ENCODE measurements at regions not wholly inside any gene's neighbourhood (a gene's known extent, or its start where the extent isn't known, plus 50 kb on each side); places are given as distances from the start of the nearest gene placed in this dataset.

- no peak for DNase-seq (ENCODE audit: low read depth)
Observed at GRCh38 chr2:103959174-103960128, 894.5 kb upstream of the POU3F3 start.

- DNase-seq (ENCODE audit: low read depth): no peak
Observed at GRCh38 chr2:103960129-103960513, 893.8 kb upstream of the POU3F3 start.

DNA sequence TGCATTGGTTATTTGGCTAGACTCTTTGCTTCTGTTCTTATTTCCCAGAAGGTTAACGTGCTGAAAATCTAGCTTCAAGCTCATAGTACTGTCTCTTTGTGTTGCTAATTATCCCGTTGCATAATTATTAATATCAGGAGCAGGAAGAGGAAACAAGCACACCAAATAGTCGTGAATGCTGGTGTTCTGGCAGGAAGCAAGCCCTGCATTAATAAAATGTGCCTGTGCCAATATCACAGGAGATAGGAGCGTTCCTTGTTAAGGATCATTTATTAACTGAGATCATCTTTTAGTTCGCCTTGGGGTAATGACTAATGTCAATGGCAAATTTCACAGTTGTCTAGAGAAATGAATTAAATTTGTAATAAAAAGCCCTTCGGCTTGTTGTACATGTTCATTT lies 893.0 kb upstream of the POU3F3 start:
- DNase-seq (ENCODE audit: low read depth): no peak

- DNase-seq (ENCODE audit: low read depth): no peak
Observed at GRCh38 chr2:103961862-103962261, 892.1 kb upstream of the POU3F3 start.

DNA sequence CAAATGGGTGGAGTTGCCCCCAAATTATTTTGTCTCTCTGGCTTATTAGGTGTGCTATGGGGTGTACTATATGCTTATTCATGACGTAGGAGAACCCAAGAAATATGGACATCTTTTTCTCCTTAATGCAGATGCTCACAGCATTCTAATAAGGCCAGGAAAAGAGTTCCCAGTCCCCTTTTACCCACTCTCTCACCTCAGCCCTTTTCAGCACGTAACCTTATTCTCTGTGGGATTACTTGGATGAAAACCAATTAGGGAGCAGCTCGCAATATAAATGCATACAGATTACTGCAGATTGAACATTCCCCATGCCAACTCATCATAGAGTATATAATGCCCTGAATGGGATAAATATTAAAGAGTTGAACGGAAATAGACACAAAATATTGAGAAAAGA lies 891.2 kb upstream of the POU3F3 start:
- no peak for DNase-seq (ENCODE audit: low read depth)

DNA sequence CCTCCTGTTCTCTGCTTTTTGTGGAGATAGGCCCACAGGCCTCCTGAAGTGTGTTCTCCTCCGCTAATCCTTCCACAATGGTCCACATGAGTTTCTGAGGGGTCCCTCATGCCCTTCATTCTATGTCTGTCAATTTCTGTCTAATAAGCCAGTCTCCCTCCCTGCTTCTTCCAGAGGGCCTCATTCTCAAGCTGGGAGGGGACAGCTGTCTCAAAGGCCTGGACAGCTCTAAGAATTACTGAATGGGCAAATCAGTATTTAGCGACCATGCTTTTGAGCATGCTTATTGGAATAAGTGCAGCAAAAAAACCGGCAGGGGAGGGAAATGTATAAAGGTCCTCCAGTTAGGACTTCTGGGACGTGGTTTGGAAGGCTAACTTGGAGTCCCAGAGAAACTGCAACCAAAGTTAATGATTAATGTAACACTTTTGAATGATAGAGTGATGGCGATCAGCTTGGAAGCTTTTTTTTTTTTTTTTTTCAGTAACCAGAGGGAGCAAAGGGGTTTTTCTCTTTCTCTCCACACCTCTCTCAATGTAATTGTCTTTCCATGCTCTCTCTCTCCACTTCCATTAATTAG lies 890.7 kb upstream of the POU3F3 start:
- no peak for DNase-seq (ENCODE audit: low read depth)

- DNase-seq (ENCODE audit: low read depth): no peak
Observed at GRCh38 chr2:103977241-103977640, 876.7 kb upstream of the POU3F3 start.

- no peak for DNase-seq (ENCODE audit: low read depth)
Observed at GRCh38 chr2:103977668-103978067, 876.2 kb upstream of the POU3F3 start.

DNA sequence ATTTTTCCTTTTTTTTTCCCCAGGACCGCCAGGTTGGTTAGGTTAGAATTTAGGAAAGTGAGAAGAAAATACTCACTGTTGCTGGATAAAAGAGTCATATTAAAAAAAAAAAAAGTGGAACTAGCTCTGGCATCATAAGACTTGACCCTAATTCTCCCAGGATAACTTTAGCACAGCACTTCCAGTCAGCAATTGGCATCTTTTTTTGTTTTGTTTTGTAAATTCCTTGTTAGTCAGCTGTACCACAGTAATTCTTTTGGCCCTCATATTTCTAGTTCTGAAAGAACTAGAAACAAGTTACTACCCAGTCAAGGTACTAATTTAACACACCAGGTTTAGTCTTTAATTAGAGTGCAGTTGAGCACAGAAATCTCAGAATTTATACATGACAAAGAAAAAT lies 873.5 kb upstream of the POU3F3 start:
- DNase-seq (ENCODE audit: low read depth): no peak

GRCh38 chr2:103982691-103983090 lies 871.2 kb upstream of the POU3F3 start:
- no peak for DNase-seq (ENCODE audit: low read depth)

DNA sequence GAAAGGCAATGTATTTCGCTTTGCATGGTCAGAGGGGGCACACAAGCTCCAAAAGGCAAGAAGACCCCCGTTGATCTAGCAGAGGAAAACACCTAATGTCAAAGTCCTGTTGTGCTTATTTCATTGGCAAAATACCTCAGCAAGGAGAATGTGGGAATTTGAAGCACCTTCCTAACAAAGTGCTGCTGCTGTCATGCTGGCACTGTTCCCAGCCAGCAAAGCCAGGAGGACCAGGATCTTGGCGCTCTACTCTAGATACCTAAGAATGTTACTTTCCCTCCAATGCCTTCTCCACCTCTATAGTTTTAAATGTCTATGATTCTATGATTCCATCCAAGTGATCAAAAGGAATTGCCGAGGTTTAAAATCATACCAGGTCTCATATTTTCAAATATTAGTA lies 867.9 kb upstream of the POU3F3 start:
- no peak for DNase-seq (ENCODE audit: low read depth)

DNA sequence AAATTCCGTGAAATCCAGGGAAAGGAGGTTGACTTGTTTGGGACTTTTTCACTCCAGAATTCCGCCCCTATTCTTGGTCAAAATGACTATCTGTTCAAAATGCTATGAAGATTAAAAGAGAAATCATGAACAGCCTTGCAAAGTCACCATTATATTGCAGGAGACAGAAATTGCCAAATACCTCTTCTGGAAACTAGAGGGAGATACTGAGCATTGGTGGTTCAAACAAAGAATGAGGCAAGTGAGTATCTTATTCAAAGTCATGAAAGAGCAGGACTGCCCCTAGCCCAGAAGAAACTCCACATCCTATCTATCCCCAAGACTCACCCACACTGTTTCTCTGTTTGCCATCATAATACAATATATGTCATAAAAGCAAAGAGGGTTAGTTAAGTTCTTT lies 862.3 kb upstream of the POU3F3 start:
- no peak for DNase-seq (ENCODE audit: low read depth)

DNA sequence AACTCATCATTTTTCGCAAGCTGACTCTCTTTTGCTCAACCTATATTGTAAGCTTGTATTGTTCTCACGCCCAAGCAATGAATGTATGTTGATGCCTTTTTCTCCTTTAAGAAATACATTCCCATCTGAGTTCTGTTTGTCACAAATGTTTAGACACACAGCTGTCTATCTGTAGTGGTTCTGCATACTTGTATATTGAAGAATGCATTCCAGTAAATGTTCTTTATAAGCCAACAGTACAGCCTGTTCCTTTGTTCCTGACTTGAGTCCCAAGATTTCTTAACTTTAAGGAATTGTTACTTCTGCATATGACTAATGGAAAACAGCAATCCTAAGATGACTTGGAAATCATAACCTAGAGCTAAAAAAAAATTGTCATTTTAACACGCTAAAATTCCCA lies 849.1 kb upstream of the POU3F3 start:
- no peak for DNase-seq (ENCODE audit: low read depth)

GRCh38 chr2:104016801-104017200 lies 837.1 kb upstream of the POU3F3 start:
- no peak for DNase-seq (ENCODE audit: low read depth)

GRCh38 chr2:104023306-104023705 lies 830.6 kb upstream of the POU3F3 start:
- DNase-seq (ENCODE audit: low read depth): no peak

DNA sequence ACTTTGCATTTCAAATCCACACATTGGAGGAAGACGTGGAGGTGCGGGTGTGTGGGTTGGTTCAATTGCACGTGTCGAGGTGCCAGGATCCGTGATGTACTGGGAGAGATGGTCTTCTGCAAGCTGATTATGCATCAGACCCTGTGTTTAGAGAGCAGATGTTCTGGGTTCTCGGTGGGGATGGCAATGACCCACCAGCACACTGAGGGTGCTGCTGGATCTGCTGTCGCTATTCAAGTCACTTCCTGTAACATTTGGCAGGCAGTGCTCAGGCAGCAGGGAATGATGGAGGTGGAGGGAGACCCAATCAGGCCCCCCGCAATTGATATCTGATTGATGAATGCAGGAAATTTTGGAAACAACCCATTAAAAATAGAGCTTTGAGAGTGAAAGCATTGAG lies 830.1 kb upstream of the POU3F3 start:
- DNase-seq (ENCODE audit: low read depth): no peak

- DNase-seq (ENCODE audit: low read depth): no peak
Observed at GRCh38 chr2:104025295-104025694, 828.6 kb upstream of the POU3F3 start.

DNA sequence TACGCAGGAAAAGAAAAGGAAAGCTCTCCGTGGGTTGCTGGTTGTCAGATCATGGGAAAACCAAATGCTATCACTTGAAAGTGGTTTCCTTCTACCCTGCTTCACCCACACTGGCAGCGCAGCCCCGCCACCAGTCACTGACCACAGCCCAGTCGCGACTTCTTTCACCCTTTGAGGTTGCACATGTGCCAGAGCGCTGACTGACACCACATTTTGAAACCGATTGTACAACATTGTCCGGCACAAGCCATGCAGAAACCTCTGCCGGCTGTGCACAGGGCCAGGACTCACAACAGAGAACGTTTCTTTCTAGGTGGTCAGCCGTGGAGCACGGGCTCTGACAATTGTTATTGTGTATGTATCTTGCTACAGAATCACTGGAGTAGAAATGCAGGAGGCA lies 827.2 kb upstream of the POU3F3 start:
- DNase-seq (ENCODE audit: low read depth): no peak

- DNase-seq (ENCODE audit: low read depth): no peak
Observed at GRCh38 chr2:104027321-104027720, 826.6 kb upstream of the POU3F3 start.

- DNase-seq (ENCODE audit: low read depth): no peak
Observed at GRCh38 chr2:104028061-104028460, 825.9 kb upstream of the POU3F3 start.

DNA sequence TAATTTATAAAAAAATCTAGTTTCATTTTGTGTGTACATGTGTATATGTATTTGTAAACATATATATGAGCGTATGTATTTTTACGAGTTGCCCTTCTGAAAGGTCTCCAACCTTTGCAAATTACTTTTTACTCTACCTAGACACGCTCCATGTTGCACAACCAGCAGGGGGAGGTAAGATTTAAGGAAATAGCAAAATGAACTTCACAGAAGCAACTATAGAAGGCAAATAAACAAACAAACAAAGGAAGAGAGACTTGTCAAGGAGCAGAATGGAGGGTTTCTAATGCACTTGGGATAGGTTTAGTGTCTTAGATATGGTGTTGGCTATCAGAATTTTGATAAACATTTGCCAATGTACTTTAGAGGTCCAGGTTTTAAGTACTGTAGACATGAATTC lies 820.5 kb upstream of the POU3F3 start:
- DNase-seq (ENCODE audit: low read depth): no peak

- no peak for DNase-seq (ENCODE audit: low read depth)
Observed at GRCh38 chr2:104040771-104041170, 813.1 kb upstream of the POU3F3 start.

- no peak for DNase-seq (ENCODE audit: low read depth)
Observed at GRCh38 chr2:104041351-104041750, 812.6 kb upstream of the POU3F3 start.

- DNase-seq (ENCODE audit: low read depth): no peak
Observed at GRCh38 chr2:104043864-104044263, 810.1 kb upstream of the POU3F3 start.

Data from EH (cell line).